Tongue (tissue), 1 donor: ENCODE measurements at regions not wholly inside any gene's neighbourhood (a gene's known extent, or its start where the extent isn't known, plus 50 kb on each side); places are given as distances from the start of the nearest gene placed in this dataset.
A peak's percentile ranks its signal among the peaks of the same experiment; 100 is the strongest.

Source experiments
- DNase-seq: peaks from one replicate; pipeline ENCODE4 v3.0.0-alpha.2; 2015

- no peak for DNase-seq
Measured at GRCh38 chr2:16117021-16117700, 176.8 kb downstream of the MYCN start.

- no peak for DNase-seq
Measured at GRCh38 chr2:16115881-16116830, 175.8 kb downstream of the MYCN start.

GRCh38 chr2:16115291-16115690 is 174.9 kb downstream of the MYCN start:
- DNase-seq = no peak

- DNase-seq = peak; percentile 53
Measured at GRCh38 chr2:16114836-16115235, 174.5 kb downstream of the MYCN start.

- peak; percentile 93 for DNase-seq
Measured at GRCh38 chr2:16114070-16114469, 173.7 kb downstream of the MYCN start.

GRCh38 chr2:16113568-16113967 is 173.2 kb downstream of the MYCN start:
- no peak for DNase-seq

GRCh38 chr2:16112972-16113560 is 172.7 kb downstream of the MYCN start:
- no peak for DNase-seq

- no peak for DNase-seq
Measured at GRCh38 chr2:16112251-16112971, 172.1 kb downstream of the MYCN start.

- DNase-seq = no peak
Measured at GRCh38 chr2:16111838-16112210, 171.5 kb downstream of the MYCN start.

GRCh38 chr2:16109821-16110310 is 169.5 kb downstream of the MYCN start:
- DNase-seq = no peak

GRCh38 chr2:16109368-16109820 is 169.0 kb downstream of the MYCN start:
- DNase-seq = no peak

GRCh38 chr2:16107246-16107645 is 166.9 kb downstream of the MYCN start:
- DNase-seq = no peak

- DNase-seq = no peak
Measured at GRCh38 chr2:16106619-16107018, 166.3 kb downstream of the MYCN start.

GRCh38 chr2:16105669-16106281 is 165.4 kb downstream of the MYCN start:
- peak; percentile 61 for DNase-seq

GRCh38 chr2:16104949-16105668 is 164.8 kb downstream of the MYCN start:
- DNase-seq = peak; percentile 28

GRCh38 chr2:16104315-16104948 is 164.1 kb downstream of the MYCN start:
- DNase-seq = no peak

- DNase-seq = no peak
Measured at GRCh38 chr2:16103614-16104314, 163.4 kb downstream of the MYCN start.

- no peak for DNase-seq
Measured at GRCh38 chr2:16102976-16103380, 162.6 kb downstream of the MYCN start.

GRCh38 chr2:16102358-16102975 is 162.1 kb downstream of the MYCN start:
- no peak for DNase-seq
